Thyroid gland (tissue), 4 donors: ENCODE measurements at regions not wholly inside any gene's neighbourhood (a gene's known extent, or its start where the extent isn't known, plus 50 kb on each side); places are given as distances from the start of the nearest gene placed in this dataset.
"Not testable (repeated sequence)": the region's sequence is repeated elsewhere in the genome, so short reads cannot be mapped to it uniquely, and the experiment has no call there.

Experiments used
- DNase-seq, 2 donors: peaks; one replicate each; pipeline ENCODE4 v3.0.0-alpha.2; 2019
- H3K27ac ChIP-seq, 3 donors: fragments of 200-600 bp; sonication (generic); 1 replicate in 2 of 3; 2 replicates in 1 of 3; pipeline ENCODE4 v1.5.1; 2016 to 2019; ENCODE audit warnings: mild to moderate bottlenecking in 1 of 3, moderate library complexity in 1 of 3
- H3K27me3 ChIP-seq: fragments of 200-600 bp; sonication (generic); one replicate; pipeline ENCODE4 v1.5.1; 2019
- H3K36me3 ChIP-seq, 2 donors: fragments of 200-600 bp; sonication (generic); one replicate each; pipeline ENCODE4 v1.5.1; 2016 to 2019
- H3K4me1 ChIP-seq, 2 donors: fragments of 200-600 bp; sonication (generic); one replicate each; pipeline ENCODE4 v1.5.1; 2017 to 2019
- H3K4me3 ChIP-seq, 3 donors: fragments of 200-600 bp; sonication (generic); replicated peaks in 1 of 3; 1 replicate in 2 of 3; 2 replicates in 1 of 3; pipeline ENCODE4 v1.5.1; 2016; ENCODE audit warnings: mild to moderate bottlenecking in 1 of 3
- H3K9me3 ChIP-seq: fragments of 200-600 bp; sonication (generic); one replicate; pipeline ENCODE4 v1.5.1; 2017
- CTCF ChIP-seq, 6 experiments: fragments of 200-600 bp in 3 of 6; fragments of 450-650 bp in 3 of 6; sonication (generic) in 3 of 6; IDR thresholded peaks; one replicate each; pipeline ENCODE4 v1.5.1; 2016 to 2019; ENCODE audit warnings: antibody characterized with exemption in 6 of 6, mild to moderate bottlenecking in 2 of 6, inconsistent platforms in 1 of 6, moderate library complexity in 1 of 6
- POLR2A ChIP-seq, 2 donors: fragments of 450-650 bp; IDR thresholded peaks; one replicate each; pipeline ENCODE4 v1.6.1; 2017; ENCODE audit warnings: antibody characterized with exemption in 2 of 2, mild to moderate bottlenecking in 2 of 2, moderate library complexity in 1 of 2
- WGBS, 2 donors: methylation state at CpG; one replicate each; pipeline ENCODE4 v1.1.5; 2017; 5-methylcytosine and 5-hydroxymethylcytosine counted together
- intact Hi-C: fragments of 100-400 bp; cut with DNase I; formaldehyde crosslinking; loops from one replicate; pipeline ENCODE4 v1.15.1; 2023

- no peaks in the 10 kb centered on the region for H3K36me3 ChIP-seq
- no peak for DNase-seq
- H3K9me3 ChIP-seq, result no peaks in the 10 kb centered on the region
- H3K27me3 ChIP-seq, result no peaks in the 10 kb centered on the region
- 80 to 83% methylated on average over 3 of the region's 3 CpGs for WGBS, 2 donors
- no peak overlapping the region for H3K27ac ChIP-seq
- TF ChIP-seq POLR2A (IDR thresholded peaks at IDR 0.05), result no peak
- TF ChIP-seq CTCF (IDR thresholded peaks at IDR 0.05), result no peak
- no peak overlapping the region for H3K4me3 ChIP-seq
- intact Hi-C loops, result no loop called here
- H3K4me1 ChIP-seq, result no peaks in the 10 kb centered on the region
Measured at GRCh38 chr20:26218301-26218700, 521.6 kb upstream of the ZNF337 start.

- intact Hi-C loops, result no loop called here
- H3K27me3 ChIP-seq, result no peaks in the 10 kb centered on the region
Measured at GRCh38 chr20:26216025-26216424, 519.4 kb upstream of the ZNF337 start.

GRCh38 chr20:26214991-26215390 lies 518.3 kb upstream of the ZNF337 start:
- no peak for TF ChIP-seq POLR2A (IDR thresholded peaks at IDR 0.05)
- TF ChIP-seq CTCF (IDR thresholded peaks at IDR 0.05), result no peak
- Histone ChIP-seq H3K36me3 (no peaks in the 10 kb centered on the region), H3K4me3 (no peak overlapping the region), H3K4me1 (no peaks in the 10 kb centered on the region), H3K9me3 (no peaks in the 10 kb centered on the region), H3K27ac (no peak overlapping the region), H3K27me3 (no peaks in the 10 kb centered on the region)
- DNase-seq, result no peak
- WGBS, 2 donors, result 78 to 80% methylated on average over 3 of the region's 3 CpGs
- intact Hi-C loops, result no loop called here

More at GRCh38 chr20:26216025-26216424, 519.4 kb upstream of the ZNF337 start:
- no peak overlapping the region for H3K4me3 ChIP-seq
- no peaks in the 10 kb centered on the region for H3K4me1 ChIP-seq
- DNase-seq, result no peak
- TF ChIP-seq POLR2A (IDR thresholded peaks at IDR 0.05) (no peak), CTCF (IDR thresholded peaks at IDR 0.05) (no peak)
- H3K27ac ChIP-seq, result no peak overlapping the region
- 56 to 60% methylated on average over 1 of the region's 1 CpG for WGBS, 2 donors
- H3K9me3 ChIP-seq, result no peaks in the 10 kb centered on the region
- no peaks in the 10 kb centered on the region for H3K36me3 ChIP-seq

GRCh38 chr20:26209171-26209941 lies 512.7 kb upstream of the ZNF337 start:
- TF ChIP-seq CTCF (IDR thresholded peaks at IDR 0.05) (no peak), POLR2A (IDR thresholded peaks at IDR 0.05) (no peak)
- peaks cover 18% of the 10 kb centered on the region for H3K27me3 ChIP-seq
- no peaks in the 10 kb centered on the region for H3K36me3 ChIP-seq
- no peaks in the 10 kb centered on the region for H3K9me3 ChIP-seq
- H3K27ac ChIP-seq, result no peak overlapping the region
- intact Hi-C loops, result no loop called here
- no peak overlapping the region for H3K4me3 ChIP-seq
- peak in 1 of 2 donors; percentile 1 for DNase-seq
- 8 to 18% methylated on average over 14 to 25 of the region's 88 CpGs for WGBS, 2 donors
- peaks cover 9 to 17% of the 10 kb centered on the region in 2 donors for H3K4me1 ChIP-seq

GRCh38 chr20:26208296-26209091 lies 511.8 kb upstream of the ZNF337 start:
- Histone ChIP-seq H3K4me1 (peaks cover 9 to 17% of the 10 kb centered on the region in 2 donors), H3K36me3 (no peaks in the 10 kb centered on the region), H3K27ac (no peak overlapping the region), H3K9me3 (no peaks in the 10 kb centered on the region), H3K27me3 (peaks cover 18% of the 10 kb centered on the region), H3K4me3 (peak overlapping the region in 2 of 3 donors; percentile 9 to 22)
- TF ChIP-seq CTCF (IDR thresholded peaks at IDR 0.05) (no peak), POLR2A (IDR thresholded peaks at IDR 0.05) (no peak)
- intact Hi-C loops, result no loop called here
- peak; percentile 11 to 40 for DNase-seq
- 6 to 13% methylated on average over 13 to 37 of the region's 91 CpGs for WGBS, 2 donors

- H3K27ac ChIP-seq, H3K36me3 ChIP-seq, intact Hi-C loops, H3K9me3 ChIP-seq: not testable (repeated sequence)
- H3K4me3 ChIP-seq, result peak overlapping the region in 1 of 3 donors; percentile 9
- H3K27me3 ChIP-seq, result peaks cover 18% of the 10 kb centered on the region
- WGBS, 2 donors, result 3 to 12% methylated on average over 18 to 31 of the region's 35 CpGs
- peaks cover 9 to 17% of the 10 kb centered on the region in 2 donors for H3K4me1 ChIP-seq
- DNase-seq, result peak in 1 of 2 donors; percentile 2
Measured at GRCh38 chr20:26207967-26208295, 511.3 kb upstream of the ZNF337 start.
